NCI-H2081 treated with DMSO at 0.1 percent for 48 hours (cell line): ENCODE measurements at regions not wholly inside any gene's neighbourhood (a gene's known extent, or its start where the extent isn't known, plus 50 kb on each side); places are given as distances from the start of the nearest gene placed in this dataset.
"Not testable (repeated sequence)": the region's sequence is repeated elsewhere in the genome, so short reads cannot be mapped to it uniquely, and the experiment has no call there.

Experiments
- DNase-seq: peaks from one replicate; lab custom pipeline; 2025; lab: John Stamatoyannopoulos, UW

DNA sequence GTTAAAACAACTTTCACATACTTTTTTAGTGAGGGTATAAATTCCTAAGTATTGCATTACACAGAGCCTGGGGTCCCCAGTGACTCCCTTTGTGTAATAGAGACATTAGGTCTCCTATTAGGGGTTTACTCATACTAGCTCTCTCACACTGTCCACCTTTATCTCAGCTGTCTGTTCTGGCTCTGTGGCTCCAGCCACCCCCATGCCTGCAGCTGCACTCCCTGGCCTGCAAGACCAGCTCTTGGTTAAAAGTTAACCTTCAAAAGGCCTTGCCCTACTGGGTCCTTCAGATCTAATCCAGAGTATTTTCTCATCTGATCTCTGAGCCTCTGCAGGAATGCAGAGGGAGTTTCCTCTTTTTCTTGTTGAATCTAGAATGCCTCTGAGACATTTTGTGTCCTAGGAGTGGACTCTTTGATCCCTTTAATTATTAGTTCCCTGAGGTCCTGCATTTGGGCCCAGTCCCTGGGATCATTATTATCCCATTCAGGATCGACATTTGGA is 280.9 kb downstream of the PYDC2 start:
- not testable (repeated sequence) for DNase-seq

DNA sequence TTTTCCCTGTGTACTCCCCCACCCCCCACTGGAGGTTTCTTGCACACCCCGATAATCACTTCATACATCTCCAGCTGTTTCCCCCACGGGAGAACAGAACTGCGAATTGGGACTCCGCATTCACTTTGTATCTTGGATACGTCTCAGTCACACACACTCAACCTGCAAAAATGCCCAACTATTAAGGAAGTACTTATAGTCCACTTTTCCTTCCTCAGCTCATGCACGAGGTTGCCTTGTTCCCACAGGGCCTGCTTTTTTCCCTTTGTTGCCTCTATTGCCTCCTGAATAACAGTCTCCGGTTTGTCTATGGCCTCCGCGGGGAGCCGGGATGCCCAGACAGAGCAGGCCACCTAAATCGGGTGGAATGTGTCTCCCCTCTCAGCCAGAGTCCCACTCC is 282.3 kb downstream of the PYDC2 start:
- no peak for DNase-seq

DNA sequence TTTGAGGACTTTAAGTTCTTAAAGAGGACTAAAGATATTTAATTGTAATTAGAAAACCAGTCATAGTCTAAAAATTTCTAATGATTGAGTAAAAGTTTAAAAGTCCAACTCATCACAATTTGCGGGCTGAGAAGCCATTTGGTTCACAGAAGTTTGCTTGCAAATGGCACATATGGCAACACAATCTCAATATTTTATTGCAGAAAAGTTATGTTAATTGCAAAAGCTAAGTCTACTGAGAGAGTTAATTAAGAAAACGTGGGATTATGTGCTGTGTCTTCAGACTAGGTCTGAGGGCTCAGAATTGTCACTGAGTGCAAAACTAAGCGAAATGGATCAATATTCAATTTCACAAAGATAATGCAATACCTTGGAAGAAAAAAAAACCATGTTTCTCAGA is 289.7 kb downstream of the PYDC2 start:
- DNase-seq = no peak

DNA sequence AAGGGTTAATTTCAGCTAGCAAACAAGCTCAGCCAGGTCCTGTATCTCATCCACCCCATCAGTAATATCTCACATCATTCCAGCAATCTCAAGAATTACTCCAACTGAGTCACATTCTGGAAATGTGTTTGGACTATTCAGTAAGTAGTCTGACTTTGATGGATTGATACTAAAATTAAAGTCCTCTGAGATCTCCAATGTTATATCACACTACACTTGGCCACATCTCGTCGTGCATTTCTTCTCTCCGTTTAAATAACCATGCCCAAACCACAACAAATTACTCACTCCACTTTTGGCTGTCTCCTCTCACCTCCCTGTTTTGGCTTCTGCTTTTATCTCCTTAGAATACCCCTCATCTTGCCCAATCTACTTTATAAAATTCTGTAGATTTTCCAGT is 292.2 kb downstream of the PYDC2 start:
- no peak for DNase-seq

DNA sequence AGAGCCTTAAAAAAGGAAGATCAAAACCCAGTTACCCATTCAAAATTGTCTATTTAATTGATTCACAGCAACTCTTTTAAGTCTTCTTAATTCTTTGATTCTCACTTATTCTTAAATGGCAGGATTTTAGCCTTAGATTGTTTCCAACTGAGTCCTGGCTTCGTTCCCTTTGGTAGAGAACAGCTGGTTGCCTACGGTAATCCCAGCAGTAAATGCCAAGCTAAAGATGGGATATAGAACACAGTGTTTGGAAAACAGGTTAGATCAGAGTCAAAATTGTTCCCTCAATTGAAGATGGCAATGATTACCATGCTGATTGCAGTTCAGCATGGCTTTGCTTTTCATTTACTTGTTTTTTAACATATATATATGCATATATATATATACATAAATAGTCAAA is 300.9 kb downstream of the PYDC2 start:
- DNase-seq = no peak

DNA sequence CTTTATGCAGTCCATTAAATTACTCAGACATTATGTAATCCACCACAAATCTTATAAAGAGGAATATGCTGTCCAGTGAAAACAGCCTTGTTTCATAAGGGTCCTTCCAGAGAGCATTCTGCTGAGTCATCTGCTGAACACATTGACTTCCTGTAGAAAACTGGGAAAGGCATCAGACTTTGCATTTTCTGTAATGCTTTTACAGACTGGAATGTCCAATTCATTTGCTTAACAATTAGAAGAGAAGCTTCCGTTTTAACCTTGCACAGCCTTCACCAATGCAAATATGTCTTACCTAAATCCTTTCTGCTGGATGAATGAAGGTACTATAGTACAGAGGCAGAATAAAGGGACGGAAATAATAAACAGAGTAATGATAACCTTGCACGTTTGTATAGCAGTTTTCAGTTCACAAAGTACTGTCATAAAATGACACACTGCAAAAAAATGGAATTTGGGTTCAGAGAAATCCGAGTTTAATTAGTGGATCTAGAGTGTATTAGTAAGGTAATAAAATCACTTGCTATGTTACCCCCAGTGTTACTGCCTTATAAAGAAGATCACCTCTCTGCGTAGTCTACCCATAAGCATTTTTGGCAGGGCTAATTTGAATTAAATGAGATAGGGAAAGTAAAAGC is 301.5 kb downstream of the PYDC2 start:
- DNase-seq = peak; percentile 63

DNA sequence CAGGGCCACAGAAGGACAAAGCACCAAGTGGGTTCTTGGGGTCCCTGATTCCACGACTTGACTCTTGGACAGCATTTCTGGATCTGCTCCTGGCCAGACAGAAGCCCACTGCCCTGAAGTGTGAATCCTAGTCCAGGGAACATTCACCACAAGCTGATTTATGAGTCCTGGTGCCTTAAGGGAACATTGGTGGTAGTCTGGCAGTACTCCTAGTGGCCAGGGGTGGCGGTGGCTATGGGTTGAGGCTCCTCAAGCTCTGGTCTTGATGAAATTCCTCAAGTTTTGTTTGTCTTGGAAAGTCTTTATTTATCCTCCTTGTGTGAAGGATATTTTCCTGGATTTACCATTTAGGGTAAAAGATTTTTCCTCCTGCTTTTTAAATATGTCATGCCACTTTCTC is 307.5 kb downstream of the PYDC2 start:
- DNase-seq = no peak

DNA sequence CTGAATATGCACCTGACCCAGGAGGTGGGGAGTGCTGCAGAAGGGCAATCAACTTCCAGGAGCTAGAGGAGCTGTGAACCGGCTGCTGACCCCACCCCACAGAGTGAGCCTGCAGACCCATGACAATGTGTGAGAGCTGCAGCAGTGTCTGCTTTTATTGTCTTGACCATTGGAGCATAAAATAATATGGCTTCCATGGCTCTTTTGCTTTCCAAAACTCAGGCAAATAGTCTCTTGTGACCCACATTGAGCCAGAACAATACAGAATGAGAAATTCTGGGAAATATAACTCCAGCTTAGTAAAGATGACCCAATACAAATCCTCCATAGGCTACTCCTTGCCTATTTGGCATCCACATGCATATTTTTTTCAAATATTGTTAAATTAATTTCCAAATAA is 309.6 kb downstream of the PYDC2 start:
- no peak for DNase-seq

DNA sequence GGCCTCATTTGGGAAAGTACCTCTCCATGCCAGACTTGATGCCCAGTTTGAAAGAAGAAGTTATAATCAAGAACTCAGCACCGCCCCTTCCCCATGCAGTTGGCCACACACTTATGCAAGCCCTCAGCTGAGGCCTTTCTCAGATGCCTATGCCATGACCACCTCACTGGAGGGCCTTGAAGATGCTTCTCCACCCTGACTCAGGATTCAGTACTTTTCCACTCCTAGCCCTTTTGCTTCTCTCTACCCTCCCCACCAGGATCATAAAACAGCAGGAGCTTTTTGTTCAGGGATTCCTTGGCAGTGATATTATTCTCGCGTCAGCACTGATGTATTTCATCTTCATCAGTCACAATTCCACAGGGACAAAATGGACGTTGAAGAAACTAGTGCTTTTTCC is 313.5 kb downstream of the PYDC2 start:
- DNase-seq = no peak

DNA sequence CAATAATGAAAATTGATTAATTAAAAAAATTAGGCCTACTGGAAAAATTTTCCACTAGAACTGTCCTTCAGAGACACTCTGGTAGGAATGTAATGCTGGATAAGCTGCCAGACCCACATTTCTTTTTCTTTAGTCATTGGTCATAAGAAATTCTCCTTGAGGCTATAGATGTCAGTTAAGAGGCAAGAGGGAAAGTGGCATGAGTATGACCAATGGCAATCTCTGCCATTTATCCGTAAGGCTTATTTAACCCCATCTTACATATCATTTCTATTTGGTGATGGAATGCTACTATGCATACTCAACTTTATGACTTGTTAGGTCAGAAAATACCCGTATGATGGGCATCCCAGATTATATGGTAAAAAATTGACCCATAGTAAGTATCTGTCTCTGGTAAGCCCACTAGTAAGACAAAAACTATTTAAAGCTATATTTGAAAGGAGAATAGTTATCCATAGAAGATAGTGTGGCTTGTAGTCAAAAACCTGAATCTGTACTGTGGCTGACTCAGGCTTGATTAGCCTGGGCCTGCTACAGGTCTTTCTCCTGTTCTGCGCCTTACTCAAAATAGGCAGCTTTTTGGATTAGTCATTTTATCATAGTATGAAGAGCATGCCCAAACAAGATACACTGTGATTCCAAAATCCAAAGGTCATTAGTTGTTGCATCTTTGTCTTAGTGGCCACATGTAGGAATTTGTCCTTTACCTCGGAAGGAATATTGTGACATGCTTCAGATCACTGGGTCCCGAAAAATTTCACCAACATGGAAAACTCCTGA is 314.7 kb downstream of the PYDC2 start:
- no peak for DNase-seq

DNA sequence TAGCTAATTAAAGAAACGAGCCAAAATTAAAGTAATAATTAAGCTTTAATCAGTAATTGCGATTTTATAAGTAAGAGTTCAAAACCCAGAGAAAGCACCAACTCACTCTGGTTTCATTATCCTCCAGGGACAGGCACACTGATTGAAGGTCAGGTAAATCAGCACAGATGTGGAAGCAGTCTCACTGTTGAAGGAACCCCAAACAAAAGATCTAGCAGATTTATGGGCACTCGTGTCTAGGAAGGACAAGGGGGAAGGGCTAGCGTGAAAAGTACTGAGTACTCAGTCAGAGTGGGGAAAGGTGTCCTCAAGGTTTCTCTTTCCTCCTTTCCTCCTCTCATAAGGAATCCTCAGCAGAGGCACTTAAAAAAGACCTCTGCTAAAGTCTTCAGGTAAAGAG is 320.1 kb downstream of the PYDC2 start:
- DNase-seq = no peak

DNA sequence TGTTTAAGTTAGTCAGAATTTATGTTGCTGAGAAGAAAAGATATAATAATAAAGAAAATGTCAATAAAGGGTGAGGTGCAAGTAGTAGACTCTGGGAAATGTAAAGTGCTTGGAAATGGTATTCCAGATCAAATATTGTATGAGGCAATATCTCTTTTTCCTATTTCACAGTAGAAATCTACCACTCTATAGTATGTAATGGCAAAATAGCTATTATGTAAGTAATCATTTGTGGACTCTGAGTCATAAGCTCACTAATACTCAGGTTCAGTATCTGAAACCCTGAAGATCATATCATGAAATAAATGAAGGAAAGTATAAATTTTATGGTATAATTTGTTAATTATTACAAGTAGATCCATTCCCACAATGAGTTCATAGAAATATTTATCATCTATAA is 322.1 kb downstream of the PYDC2 start:
- no peak for DNase-seq

DNA sequence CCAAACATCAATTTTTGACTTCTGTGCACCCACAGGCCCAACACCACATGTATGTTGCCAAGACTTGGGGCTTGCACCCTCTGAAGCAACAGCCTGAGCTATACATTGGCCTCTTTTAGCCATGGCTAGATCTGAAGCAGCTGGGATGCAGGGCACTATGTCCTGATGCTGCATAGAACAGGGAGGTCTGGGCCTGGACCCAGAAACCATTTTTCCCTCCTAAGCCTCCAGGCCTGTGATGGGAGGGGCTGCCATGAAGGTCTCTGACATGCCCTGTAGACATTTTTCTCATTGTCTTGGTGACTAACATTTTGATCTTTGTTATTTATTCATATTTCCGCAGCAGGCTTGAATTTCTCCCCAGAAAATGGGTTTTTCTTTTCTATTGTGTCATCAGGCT is 330.0 kb downstream of the PYDC2 start:
- DNase-seq = no peak

DNA sequence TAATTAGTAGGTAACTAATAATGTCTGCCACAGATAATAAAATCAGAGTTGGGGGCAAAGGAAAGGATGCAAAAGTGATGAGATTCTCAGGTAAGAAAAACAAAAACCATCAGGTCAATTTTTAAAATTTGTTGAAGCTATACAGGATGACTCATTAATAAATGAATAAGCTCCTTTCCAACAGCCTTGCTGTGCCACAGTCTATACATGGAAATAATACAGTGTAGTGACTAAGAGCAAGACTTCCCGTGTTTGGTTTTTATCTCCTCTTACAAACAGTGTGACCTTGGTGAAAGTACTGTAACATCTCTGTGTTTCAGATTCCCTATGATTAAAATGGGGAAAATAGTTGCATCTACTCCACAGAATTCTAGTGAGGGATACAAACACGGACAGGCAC is 331.6 kb downstream of the PYDC2 start:
- DNase-seq = no peak

DNA sequence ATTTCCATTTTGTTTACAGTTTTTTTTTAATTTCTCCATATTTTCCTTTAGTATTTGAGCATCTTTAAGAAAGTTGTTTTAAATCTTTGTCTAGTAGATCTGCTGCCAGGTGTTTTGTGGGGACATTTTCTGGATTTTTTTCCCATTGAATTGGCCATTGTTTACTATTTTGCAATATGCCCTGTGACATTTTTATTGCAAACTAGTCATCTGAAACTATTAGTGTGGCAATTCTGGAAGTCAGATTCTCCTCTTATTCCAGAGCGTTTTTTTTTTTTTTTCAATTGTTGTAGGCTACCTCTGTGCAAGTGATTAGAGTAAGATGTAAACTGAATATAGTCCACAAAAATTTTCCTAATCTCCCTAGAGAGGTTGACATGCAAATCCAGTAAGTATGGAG is 334.2 kb downstream of the PYDC2 start:
- DNase-seq = no peak

DNA sequence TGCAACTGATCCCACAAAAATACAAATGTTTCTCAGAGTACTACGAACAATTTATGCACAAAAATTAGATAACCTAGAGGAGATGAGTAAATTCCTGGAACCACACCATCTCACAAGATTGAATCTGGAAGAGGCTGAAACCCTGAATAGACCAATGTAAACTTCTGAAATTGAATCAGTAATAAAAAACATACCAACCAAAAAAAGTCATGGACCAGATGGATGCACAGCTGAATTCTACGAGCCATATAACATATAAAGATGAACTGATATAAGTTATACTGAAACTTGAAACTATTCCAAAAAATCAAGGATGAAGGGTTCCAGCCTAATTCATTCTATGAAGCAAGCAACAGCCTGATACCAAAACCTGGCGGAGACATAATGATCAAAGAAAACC is 336.3 kb downstream of the PYDC2 start:
- DNase-seq = no peak

DNA sequence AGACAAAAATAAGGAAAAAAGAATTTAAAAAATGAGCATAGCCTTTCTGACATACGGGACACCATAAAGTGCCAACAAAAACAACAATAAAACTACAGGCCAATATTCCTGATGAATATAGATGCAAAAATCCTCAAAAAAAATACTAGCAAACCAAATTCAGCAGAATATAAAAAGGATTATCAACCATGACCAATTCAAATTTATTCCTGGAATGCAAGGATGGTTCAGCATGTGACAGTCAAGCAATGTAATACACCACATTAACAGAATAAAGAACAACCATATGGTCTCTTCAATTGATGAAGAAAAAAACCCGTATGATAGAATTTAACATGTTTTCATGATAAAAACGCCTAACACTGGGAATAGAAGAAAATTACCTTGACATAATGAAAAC is 341.7 kb downstream of the PYDC2 start:
- no peak for DNase-seq

DNA sequence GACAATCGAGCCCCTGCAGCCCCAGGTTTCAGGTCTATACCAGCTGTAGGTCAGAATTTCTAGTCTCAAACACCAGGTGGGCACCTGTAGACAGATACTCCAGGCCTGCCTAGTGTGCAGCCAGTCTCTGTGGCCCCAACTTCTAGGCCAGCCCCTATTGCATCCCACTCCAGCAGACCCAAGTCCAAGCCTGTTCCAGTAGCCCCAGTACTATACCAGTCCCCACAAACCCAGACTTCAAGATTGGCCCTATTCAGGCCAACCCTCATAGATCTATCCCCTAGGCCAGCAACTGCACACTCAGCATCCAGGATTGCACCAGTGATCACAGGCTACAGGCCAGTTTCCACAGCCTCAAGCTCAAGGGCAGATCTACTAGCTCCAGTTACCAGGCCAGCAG is 344.0 kb downstream of the PYDC2 start:
- no peak for DNase-seq

DNA sequence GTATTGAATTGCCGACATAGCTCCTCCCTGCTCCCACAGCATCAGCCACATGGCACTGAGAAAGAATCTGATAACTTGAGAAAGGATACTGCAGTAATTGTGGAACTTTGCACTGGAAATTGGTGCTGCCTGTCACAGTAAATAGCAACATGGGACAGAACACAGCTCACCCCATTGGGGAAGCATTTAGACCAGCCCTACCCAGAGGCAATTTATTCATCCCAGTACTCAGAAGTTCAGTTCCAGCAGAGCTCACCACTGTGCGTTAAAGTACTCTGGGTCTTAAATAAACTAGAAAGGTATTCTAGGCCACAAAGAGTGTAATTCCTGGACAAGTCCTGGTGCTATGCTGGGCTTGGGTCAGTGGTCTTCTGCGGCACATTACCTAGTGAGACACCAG is 347.1 kb downstream of the PYDC2 start:
- DNase-seq = no peak

DNA sequence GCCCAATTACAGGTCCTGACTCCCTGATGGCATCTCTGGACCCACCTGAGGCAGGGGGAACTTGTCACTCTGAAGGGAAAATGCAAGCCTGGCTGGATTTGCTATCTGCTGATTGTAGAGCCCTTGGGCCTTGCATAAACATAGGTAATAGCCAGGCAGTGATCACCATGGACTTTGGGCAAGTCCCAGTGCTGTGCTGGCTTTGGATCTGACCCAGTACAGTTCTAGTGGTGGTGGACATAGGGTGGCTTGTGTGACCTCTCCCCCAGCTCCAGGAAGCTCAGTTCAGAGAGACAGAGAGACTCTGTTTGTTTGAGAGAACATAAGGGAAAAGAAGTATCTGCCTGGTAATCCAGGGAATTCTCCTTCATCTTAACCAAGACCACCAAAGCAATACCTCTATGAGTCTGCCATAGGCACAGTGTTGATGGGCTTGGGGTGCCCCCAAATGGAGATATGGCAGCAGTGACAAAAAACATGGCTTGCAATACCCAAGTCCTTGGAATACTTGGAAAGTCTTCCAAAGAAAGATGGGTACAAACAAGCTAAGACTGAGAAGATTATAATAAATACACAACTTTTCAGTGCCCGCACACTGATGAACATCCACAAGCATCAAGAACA is 348.5 kb downstream of the PYDC2 start:
- no peak for DNase-seq

DNA sequence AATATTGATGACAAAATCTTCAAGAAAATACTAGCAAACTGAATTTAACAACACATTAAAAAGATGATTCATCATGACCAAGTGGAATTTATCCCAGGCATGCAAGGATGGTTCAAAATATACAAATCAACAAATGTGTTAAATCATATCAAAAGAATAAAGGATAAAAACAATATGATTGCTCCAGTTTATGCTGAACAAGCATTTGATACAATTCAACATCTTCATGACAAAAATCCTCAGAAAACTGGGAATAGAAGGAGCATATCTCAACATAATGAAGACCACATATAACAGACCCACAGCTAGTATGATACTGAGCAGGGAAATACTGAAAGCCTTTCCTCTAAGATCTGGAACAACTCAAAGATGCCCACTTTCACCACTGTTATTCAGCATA is 352.3 kb downstream of the PYDC2 start:
- DNase-seq = no peak

DNA sequence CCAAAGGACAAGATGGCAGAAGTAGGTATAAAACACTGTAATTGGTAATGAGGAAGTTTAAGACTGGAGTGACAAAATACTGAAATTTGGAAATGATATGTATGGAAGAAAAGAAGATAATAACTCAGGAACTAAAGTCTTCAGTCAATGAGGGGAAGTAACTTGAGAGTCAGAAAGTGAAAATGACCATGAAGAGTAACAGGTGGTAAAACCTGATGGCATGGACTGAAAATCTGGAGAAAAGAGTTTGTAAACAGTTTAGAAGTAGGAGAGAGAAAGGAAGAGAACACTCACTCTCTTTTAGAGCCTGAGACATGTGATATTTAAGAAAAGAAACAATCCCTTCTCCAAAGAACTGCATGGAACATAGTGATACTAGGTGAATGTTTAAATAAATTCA is 387.9 kb downstream of the PYDC2 start:
- no peak for DNase-seq

DNA sequence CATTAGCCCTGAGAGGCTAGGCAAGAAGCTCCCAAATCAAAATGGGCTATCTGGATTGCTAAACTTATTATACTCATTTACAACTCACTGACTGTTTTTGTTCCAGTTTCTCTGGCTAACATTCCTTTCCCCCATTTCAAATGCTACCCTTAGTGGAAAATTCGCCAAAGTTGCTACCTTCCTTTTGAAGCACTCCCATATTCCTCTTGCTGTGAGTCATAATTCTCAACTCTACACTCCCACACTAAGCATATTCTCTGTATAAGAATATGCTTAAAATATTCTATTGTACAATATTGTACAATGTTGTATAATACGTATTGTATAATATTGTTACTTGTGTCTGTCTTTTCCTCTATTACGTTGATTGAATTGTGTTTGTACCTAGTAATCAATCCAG is 398.6 kb downstream of the PYDC2 start:
- no peak for DNase-seq
